ENCODE measurements at regions not wholly inside any gene's neighbourhood (a gene's known extent, or its start where the extent isn't known, plus 50 kb on each side); places are given as distances from the start of the nearest gene placed in this dataset.

DNA sequence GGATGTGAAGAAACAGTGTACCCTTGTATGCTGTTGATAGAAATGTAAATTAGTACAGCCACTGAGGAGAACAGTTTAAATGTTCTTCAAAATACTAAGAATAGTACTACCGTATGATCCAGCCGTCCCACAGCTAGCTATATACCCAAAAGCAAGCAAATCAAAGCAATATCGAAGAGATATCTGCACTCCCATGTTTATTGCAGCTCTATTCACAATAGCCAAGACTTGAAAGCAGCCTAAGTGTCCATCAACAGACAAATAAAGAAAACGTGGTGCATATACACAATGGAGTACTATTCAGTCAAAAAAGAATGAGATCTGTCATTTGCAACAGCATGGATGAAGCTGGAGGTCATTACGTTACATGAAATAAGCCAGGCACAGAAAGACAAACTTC, 88.5 kb upstream of the SLC38A4 start:
- DNase-seq: no peak

DNA sequence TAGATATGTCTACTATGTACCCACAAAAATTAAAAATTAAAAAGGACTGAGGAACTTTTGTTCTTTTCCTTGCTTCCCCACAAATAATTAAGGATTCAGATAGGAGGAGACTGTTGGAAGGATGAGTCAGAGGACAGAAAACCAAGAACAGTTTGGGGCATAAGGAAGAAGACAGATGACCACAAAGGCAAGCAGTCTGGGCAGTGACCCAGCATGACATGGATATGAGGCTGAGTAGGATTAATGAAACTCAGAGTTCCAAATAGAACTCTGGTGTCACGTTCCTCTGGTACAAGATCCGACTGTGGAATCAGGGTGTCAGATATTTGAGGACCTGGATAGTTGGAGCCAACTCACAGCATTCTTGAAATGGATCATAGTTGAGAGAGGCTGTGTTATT, 89.3 kb upstream of the SLC38A4 start:
- no peak for DNase-seq

DNA sequence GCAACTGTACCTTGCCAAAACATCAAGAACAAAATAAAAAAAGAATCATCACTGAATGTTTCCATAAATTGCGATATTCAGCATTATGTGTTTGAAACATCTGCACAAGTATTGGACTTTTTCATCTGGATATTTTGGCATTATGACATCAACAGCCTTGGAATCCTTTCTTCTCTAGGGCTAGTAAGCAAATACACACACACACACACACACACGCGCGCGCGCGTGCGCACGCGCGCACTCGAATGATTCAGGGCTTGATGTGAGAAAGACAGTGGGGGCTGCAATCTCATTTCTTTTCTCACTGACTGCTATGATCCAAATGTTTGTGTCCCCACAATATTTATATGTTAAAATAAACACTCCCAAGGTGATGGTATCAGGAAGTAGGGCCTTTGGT, 90.0 kb upstream of the SLC38A4 start:
- no peak for DNase-seq

DNA sequence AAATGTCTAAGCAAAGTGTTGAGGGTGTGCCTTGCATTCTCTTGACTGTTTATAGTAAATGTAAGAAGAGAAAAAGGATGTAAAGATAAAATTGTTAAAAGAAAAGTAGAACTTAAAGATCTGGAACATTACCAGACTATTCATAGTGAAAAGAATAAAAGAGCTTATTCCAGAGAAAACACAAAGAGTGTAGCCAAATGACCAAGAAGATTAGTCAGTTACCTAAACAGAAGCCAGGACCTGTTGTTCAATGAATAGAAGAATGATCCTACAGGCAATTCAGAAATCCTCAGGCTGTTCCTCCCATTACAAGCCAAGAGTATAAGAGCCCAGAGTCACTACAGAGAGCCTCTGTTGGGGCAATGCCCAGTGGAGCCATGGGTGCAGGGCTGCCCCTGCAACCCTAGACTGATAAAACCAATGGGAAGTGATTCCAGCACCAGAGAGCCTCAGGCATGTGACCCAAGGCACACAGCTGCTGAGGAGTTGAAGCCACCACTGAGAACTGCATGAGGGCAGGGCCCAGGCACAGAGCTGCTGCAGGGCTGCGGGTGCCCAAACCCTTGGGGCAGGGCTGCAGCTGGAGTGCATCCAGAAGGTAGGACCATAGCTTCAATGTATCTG, 91.1 kb upstream of the SLC38A4 start:
- DNase-seq: no peak

DNA sequence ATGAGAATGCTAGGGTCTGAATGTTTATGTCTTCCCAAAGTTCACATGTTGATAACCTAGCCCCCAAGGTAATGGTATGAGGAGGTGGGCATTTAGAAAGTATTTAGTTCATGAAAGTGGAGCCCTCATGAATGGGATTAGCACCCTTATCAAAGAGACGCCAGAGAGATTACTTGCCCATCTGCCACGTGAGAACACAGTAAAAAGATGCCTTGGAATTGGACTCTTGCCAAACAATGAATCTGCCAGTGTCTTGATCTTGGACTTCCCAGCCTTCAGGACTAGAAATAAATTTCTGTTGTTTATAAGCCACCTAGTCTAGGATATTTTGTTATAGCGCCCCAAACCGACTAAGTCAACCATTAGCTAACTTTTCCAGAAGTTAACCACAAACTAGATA, 92.0 kb upstream of the SLC38A4 start:
- no peak for DNase-seq

- DNase-seq: no peak
Measured at GRCh38 chr12:46918631-46919030, 92.8 kb upstream of the SLC38A4 start.

- DNase-seq: no peak
Measured at GRCh38 chr12:46919666-46920400, 94.0 kb upstream of the SLC38A4 start.

GRCh38 chr12:46920499-46920898, 94.7 kb upstream of the SLC38A4 start:
- DNase-seq: no peak

DNA sequence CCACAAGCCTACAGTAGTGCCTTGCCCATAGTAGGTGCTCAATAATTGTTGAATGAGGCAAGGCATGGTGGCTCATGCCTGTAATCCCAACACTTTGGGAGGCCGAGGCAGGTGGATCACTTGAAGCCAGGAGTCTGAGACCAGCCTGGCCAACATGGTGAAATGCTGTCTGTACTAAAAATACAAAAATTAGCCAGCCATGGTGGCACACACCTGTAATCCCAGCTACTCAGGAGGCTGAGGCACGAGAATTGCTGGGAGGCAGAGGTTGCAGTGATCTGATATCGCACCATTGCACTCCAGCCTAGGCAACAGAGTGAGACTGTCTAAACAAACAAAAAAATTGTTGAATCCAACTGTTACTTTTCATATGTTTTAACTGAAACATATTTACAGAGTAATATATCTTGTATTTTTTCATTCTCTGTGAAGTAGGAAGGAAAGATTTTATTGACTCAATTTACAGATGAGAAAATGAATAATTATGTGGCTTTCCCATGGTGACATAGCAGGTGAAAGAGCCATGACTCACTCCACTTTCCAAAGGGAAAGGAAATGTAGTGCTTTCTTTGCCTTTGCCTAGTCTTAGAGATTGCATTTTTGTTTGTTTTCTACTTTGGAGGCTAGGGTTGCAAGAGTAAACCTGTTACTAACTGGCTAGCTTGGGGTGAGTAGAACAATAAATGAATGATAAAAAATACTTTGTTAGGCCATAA, 95.4 kb upstream of the SLC38A4 start:
- no peak for DNase-seq

DNA sequence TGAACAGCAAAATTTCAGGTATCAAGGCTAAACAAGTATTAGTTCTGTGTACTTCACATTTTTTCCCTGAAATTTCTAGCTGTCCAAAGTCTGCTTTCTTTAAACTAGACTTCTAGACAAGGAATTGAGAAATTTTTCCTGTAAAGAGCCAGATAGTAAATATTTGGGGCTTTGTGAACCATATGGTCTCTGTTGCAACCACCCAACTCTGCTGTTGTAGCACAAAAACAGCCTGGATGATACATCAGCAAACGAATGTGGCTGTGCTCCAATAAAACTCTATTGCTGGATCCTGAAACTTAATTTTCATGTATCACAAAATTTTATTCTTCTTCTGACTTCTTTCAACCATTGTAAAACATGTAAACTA, 96.0 kb upstream of the SLC38A4 start:
- no peak for DNase-seq

DNA sequence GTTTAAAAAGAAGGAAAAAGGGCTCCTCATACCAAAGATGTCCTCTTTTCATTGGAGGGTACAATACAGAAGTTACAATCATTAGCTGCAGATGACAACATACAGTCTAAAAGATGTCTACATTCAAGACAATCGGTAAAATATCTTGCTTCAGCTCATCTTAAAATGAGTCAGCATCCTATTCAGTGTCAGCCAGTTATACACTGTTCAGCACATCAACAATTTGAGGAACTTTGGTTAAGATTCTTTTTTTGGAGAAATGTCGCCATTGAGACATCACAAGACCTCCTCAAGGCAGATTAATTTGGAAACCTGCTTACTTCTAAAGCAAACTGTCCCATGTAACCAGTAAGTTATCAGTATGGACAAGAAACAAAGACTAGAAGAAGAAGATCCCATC, 100.7 kb upstream of the SLC38A4 start:
- DNase-seq: no peak

- DNase-seq: no peak
Measured at GRCh38 chr12:46930101-46930500, 104.3 kb upstream of the SLC38A4 start.

- peak; percentile 32 for DNase-seq
Measured at GRCh38 chr12:46933947-46934346, 108.2 kb upstream of the SLC38A4 start.

GRCh38 chr12:46934374-46935111, 108.7 kb upstream of the SLC38A4 start:
- no peak for DNase-seq

- no peak for DNase-seq
Measured at GRCh38 chr12:46935271-46935847, 109.6 kb upstream of the SLC38A4 start.

DNA sequence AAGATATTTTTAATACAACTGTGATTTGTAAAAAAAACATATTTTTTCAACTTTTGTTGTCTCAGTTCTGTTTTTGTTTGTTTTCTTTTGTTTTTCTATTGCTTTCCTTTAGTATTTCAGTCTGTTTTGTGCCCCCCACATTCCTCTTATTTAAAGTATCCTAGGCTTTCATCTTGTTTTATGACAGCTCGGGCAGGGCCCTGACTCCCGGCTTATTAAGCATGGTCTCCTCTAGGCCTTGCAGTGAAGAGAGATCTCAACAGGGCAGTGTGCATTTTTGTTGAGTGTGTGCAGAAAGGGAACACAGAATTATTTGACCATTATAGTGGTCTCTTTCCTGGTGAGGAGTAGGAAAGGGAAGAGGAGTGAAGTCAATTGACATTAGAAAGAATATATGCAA, 110.2 kb upstream of the SLC38A4 start:
- DNase-seq: no peak

DNA sequence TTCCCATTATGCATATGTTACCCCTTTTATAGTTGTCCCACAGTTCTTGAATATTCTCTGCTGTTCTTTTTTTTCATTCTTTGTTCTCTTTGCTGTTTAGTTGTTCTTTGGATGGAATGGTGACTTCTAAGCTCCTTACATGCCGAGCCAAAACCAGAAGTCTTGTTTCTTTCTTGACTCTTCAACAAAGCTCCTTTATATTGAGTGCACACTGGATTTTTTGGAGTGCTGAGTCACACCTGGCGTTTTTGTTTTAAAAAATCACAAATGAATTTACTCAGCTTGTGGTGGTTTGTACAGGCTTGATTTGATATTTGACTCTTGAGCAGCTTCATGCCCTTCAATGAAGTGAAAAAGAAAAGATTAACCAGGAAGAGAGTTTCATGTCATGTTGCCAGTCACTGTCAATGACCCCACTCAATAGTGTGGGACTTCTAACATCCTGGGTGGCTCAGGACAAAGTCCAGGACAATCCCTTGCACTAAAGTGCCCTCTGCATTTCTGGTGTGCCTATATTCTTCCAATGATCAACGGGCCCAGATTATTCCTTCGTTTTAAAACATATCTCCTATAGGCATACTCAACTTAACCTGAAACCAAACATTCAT, 112.4 kb upstream of the SLC38A4 start:
- no peak for DNase-seq

DNA sequence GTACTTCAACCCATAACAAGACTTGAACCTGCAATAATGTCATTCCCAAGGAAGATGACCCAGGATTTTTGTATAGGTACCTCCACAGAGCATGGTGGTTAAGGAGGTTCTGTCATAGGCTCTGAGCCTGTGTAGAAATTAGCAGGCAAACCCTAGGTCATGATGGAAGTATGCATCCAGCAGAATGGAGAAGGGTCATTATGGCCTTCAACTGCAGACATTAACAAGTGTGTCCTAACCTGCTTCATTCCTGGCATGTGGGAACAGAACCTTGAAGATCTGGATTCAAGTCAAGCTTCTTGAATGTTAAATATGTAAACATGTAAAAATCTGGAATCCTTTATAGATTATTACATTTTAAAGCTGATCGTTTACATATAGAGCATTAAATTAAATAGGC, 116.2 kb upstream of the SLC38A4 start:
- no peak for DNase-seq

DNA sequence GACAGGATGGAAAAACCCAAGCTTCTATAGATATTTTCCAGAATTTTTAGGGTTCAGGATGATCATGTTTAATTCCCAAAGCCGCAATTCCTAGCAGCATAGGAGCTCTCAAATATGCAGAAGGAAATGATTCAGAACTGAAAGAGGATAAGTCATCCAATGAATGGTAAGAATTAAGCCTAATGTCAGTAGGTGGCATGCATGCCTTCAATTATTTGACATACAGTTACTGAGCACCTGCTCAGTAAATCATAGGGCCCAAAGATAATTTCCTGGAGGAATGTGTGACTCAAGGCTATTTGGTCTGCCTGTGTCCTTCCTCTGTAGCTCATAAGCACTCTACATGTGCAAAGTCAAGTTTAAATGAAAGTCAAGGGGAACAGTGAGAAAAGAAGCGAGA, 116.8 kb upstream of the SLC38A4 start:
- DNase-seq: no peak

- no peak for DNase-seq
Measured at GRCh38 chr12:46944088-46944487, 118.3 kb upstream of the SLC38A4 start.

- no peak for DNase-seq
Measured at GRCh38 chr12:46944771-46945170, 119.0 kb upstream of the SLC38A4 start.

DNA sequence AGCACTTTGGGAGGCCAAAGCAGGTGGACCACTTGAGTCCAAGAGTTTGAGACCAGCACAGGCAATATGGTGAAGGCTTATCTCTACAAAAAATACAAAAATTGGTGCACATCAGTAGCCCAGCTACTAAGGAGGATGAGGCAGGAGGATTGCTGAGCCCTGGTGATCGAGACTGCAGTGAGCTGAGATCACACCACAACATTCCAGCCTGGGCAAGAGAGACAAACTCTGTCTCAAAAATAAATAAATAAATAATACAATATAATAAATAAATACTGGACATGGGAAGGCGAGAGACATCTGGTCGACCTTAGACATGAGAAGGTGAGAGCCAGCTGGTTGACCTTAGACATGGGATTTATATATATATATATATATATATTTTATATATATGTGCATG, 119.8 kb upstream of the SLC38A4 start:
- no peak for DNase-seq

DNA sequence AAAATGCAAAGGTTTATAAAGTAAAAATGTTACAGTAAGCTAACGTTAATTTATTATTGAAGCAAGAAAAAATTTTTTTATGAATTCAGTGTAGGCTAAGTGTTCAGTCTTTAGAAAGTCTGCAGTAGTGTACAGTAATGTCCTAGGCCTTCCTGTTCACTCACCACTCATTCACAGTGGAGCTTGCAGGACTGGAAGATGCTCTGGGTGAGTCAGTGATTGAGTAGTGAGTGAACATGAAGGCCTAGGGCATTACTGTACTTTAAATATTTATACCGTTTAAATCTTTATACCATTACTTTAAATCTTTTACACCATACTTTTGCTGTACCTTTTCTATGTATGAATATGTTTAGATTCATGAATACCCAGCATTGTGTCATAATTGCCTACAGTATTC, 120.3 kb upstream of the SLC38A4 start:
- no peak for DNase-seq
